ENCODE measurements at regions not wholly inside any gene's neighbourhood (a gene's known extent, or its start where the extent isn't known, plus 50 kb on each side); places are given as distances from the start of the nearest gene placed in this dataset.

DNA sequence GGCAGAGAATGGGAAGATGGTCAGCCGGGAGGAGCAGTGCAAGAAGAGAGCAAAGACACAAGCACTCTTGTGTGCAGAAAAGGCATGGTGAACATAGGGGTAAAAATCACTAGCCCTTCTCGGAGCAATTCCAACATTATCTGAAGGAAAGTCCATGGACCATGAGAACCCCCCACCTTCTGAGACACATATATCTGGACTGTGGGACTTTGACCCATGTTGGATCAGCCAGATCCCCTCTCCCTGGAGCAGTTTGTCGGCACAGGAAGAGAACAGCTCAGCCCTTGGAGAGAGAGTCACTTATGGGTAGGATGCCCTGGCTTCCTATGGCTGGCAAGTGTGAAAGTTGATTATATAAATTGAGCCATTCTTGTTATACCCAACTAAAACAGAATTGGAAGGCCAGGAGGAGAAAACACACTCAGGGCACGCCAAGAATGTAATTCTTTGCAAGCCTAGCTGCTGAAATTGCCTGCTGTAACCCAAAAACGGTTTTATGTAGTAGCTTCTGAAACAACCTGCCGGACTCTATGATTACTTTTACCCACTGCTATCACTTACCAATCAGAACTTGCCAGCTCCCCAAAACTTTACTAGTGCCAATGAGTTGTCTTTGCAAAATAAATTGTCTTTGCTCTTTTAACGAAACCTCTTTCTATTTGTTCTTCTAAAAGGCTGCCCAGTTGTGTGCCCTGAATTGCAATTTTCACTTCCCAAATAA is 62.8 kb upstream of the ZNF599 start:
- TF ChIP-seq ZNF121 (CRISPR knock-in tag; IDR thresholded peaks at IDR 0.05) (no peak), CREM (CRISPR knock-in tag; IDR thresholded peaks at IDR 0.05) (no peak), GABPB1 (CRISPR knock-in tag; IDR thresholded peaks at IDR 0.05) (no peak), GTF2I (CRISPR knock-in tag; conservative IDR thresholded peaks at IDR 0.05) (no peak)
- TF ChIP-seq, protein P1, sequence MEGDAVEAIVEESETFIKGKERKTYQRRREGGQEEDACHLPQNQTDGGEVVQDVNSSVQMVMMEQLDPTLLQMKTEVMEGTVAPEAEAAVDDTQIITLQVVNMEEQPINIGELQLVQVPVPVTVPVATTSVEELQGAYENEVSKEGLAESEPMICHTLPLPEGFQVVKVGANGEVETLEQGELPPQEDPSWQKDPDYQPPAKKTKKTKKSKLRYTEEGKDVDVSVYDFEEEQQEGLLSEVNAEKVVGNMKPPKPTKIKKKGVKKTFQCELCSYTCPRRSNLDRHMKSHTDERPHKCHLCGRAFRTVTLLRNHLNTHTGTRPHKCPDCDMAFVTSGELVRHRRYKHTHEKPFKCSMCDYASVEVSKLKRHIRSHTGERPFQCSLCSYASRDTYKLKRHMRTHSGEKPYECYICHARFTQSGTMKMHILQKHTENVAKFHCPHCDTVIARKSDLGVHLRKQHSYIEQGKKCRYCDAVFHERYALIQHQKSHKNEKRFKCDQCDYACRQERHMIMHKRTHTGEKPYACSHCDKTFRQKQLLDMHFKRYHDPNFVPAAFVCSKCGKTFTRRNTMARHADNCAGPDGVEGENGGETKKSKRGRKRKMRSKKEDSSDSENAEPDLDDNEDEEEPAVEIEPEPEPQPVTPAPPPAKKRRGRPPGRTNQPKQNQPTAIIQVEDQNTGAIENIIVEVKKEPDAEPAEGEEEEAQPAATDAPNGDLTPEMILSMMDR (IDR thresholded peaks at IDR 0.05) = no peak
- TF ChIP-seq, protein P2, sequence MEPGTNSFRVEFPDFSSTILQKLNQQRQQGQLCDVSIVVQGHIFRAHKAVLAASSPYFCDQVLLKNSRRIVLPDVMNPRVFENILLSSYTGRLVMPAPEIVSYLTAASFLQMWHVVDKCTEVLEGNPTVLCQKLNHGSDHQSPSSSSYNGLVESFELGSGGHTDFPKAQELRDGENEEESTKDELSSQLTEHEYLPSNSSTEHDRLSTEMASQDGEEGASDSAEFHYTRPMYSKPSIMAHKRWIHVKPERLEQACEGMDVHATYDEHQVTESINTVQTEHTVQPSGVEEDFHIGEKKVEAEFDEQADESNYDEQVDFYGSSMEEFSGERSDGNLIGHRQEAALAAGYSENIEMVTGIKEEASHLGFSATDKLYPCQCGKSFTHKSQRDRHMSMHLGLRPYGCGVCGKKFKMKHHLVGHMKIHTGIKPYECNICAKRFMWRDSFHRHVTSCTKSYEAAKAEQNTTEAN (CRISPR knock-in tag; IDR thresholded peaks at IDR 0.05) = no peak
